HG02571 (cell line): ENCODE measurements at regions not wholly inside any gene's neighbourhood (a gene's known extent, or its start where the extent isn't known, plus 50 kb on each side); places are given as distances from the start of the nearest gene placed in this dataset.
"Not testable (repeated sequence)": the region's sequence is repeated elsewhere in the genome, so short reads cannot be mapped to it uniquely, and the experiment has no call there.

Experiments
- ATAC-seq: cut with Tn5 transposase; IDR thresholded peaks from one replicate; pipeline ENCODE4 v1.9.1; 2021; ENCODE audit warnings: mild to moderate bottlenecking, moderate library complexity; ENCODE audit not compliant: unreplicated experiment

DNA sequence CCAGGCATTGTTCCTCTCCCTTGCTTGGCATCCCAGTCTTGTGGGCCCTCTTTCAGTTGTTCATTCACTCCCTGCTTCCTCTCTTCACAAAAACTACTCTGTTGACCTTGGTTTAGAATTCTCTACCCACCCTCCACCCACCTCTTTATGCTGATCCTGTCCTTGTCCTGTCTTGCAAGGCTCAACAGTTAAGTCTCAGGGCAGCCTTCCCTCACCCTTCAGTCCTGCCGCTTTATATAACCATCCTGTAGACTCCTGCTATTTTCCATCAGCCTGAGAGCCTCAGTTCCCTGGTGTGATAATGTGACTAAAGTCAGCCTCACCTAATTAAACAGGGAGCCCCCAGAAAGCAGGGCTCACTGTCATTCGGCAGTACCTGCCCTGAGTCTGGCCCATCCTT, 1763.0 kb downstream of the SPATA31A7 start:
- not testable (repeated sequence) for ATAC-seq
